ENCODE measurements at regions not wholly inside any gene's neighbourhood (a gene's known extent, or its start where the extent isn't known, plus 50 kb on each side); places are given as distances from the start of the nearest gene placed in this dataset.
"Not testable (repeated sequence)": the region's sequence is repeated elsewhere in the genome, so short reads cannot be mapped to it uniquely, and the experiment has no call there.

DNA sequence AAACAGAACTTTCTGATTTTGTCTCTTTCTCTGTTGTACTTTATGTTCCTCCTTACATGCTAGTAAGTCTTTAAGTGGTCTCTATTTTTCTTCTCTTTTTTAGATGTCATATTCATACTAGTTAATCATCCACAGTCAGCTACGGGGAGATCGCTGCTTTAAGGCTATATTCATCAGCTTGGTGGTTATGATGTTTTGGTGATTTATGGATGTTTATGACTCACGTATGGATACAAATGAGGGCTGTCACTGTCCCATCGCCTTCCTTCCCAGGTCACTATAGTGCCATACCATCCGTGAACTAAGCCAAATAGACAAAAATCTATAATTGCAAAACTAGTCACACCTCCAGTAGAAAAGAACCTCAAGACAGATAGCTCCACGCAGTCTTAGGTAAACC lies 296.8 kb upstream of the AADAT start:
- Histone ChIP-seq H3K27me3 (ENCODE audit: low read length) (no peaks in the 10 kb centered on the region), H3K79me2 (ENCODE audit: low read length) (no peaks in the 10 kb centered on the region), H3K9ac (ENCODE audit: low read length) (no peak overlapping the region), H3K9me2 (replicated peaks; ENCODE audit: low read length) (no peaks in the 10 kb centered on the region), H3K36me3 (ENCODE audit: low read depth, low read length) (no peaks in the 10 kb centered on the region), H4K20me1 (ENCODE audit: low read length) (no peaks in the 10 kb centered on the region), H3K9me3 (ENCODE audit: low read length) (no peaks in the 10 kb centered on the region), H3K4me2 (ENCODE audit: low read length) (no peak overlapping the region), H3K4me3 (ENCODE audit: low read length) (no peak overlapping the region), H3F3A (ENCODE audit: low read length, unreplicated experiment) (no peaks in the 10 kb centered on the region), H2AFZ (ENCODE audit: low read length) (no peak overlapping the region), H3K27ac (ENCODE audit: low read length) (no peak overlapping the region), H3K4me1 (ENCODE audit: insufficient read depth, low read length) (no peaks in the 10 kb centered on the region)
- CTCF ChIA-PET, result no interaction called here
- intact Hi-C loops (cut with micrococcal nuclease), result no loop called here
- no TSS peak for BruUV-seq (replicated peaks)
- TF ChIP-seq, protein P1, sequence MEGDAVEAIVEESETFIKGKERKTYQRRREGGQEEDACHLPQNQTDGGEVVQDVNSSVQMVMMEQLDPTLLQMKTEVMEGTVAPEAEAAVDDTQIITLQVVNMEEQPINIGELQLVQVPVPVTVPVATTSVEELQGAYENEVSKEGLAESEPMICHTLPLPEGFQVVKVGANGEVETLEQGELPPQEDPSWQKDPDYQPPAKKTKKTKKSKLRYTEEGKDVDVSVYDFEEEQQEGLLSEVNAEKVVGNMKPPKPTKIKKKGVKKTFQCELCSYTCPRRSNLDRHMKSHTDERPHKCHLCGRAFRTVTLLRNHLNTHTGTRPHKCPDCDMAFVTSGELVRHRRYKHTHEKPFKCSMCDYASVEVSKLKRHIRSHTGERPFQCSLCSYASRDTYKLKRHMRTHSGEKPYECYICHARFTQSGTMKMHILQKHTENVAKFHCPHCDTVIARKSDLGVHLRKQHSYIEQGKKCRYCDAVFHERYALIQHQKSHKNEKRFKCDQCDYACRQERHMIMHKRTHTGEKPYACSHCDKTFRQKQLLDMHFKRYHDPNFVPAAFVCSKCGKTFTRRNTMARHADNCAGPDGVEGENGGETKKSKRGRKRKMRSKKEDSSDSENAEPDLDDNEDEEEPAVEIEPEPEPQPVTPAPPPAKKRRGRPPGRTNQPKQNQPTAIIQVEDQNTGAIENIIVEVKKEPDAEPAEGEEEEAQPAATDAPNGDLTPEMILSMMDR (conservative IDR thresholded peaks at IDR 0.05; ENCODE audit: low read depth, low read length), result no peak
- no peak for TF ChIP-seq EZH2 (IDR thresholded peaks at IDR 0.05; ENCODE audit: low read length, unreplicated experiment)
- TF ChIP-seq EZH2phosphoT487 (IDR thresholded peaks at IDR 0.05; ENCODE audit: borderline replicate concordance, low read length), result no peak
- DNase-seq (peak; percentile 26), ATAC-seq (no peak)
- POLR2A ChIA-PET (ENCODE audit: unreplicated experiment), result no interaction called here

DNA sequence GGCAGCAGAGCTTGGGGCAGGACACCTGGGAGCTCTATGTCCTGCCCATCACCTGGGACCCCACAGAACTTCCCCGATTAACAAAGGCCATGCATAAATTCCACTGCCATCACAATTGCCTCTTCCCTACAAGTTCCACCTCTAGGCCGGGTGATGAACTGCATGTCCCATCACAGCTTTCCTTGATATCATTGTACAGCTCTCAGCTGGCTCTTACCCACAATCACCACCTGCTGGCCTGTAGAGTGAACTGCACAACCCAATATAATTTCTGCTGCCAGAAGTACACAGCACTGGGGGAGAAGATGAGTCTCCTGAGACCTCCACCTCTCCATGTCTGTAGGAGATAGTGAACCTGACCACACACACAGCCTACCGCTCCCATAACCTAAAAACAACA lies 285.0 kb upstream of the AADAT start:
- BruUV-seq (replicated peaks), result no TSS peak
- Histone ChIP-seq H3K27me3 (ENCODE audit: low read length) (no peaks in the 10 kb centered on the region), H3K9me2 (replicated peaks; ENCODE audit: low read length) (no peaks in the 10 kb centered on the region), H3K4me3 (ENCODE audit: low read length) (no peak overlapping the region), H3K36me3 (ENCODE audit: low read depth, low read length) (no peaks in the 10 kb centered on the region), H3K9me3 (ENCODE audit: low read length) (no peaks in the 10 kb centered on the region), H3F3A (ENCODE audit: low read length, unreplicated experiment) (no peaks in the 10 kb centered on the region), H3K79me2 (ENCODE audit: low read length) (no peaks in the 10 kb centered on the region), H3K4me2 (ENCODE audit: low read length) (no peak overlapping the region), H3K9ac (ENCODE audit: low read length) (no peak overlapping the region), H3K27ac (ENCODE audit: low read length) (no peak overlapping the region), H3K4me1 (ENCODE audit: insufficient read depth, low read length) (no peaks in the 10 kb centered on the region), H4K20me1 (ENCODE audit: low read length) (no peaks in the 10 kb centered on the region), H2AFZ (ENCODE audit: low read length) (no peak overlapping the region)
- intact Hi-C loops (cut with micrococcal nuclease), result no loop called here
- POLR2A ChIA-PET (ENCODE audit: unreplicated experiment), result no interaction called here
- DNase-seq, result peak; percentile 46
- no peak for ATAC-seq
- TF ChIP-seq, protein P1 (conservative IDR thresholded peaks at IDR 0.05; ENCODE audit: low read depth, low read length), result peak; percentile 60
- TF ChIP-seq EZH2 (IDR thresholded peaks at IDR 0.05; ENCODE audit: low read length, unreplicated experiment) (no peak), EZH2phosphoT487 (IDR thresholded peaks at IDR 0.05; ENCODE audit: borderline replicate concordance, low read length) (no peak)
- CTCF ChIA-PET, result interaction anchor here (1.0 kb wide), 1 partner anchor 115 kb away, joined by 3 read pairs; no protein-coding TSS in a partner anchor

DNA sequence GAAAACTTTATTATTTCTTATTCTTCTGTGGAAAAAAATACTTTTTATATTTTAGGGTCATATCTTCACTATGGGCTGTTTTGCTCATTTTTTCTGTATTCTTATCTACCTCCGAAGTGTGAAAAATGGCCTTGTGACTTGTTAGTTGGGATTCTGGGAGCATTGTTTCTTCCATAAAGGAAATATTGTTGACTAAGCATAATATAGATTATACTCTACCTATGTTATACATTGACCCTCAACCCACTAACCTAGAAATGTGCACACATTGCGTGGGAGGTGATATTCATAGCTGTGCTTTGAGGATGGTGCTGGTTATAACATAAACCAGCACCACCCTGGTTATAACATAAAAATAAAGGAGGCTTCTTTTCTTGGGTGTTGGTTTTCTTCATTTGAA lies 259.2 kb upstream of the AADAT start:
- Histone ChIP-seq H3K9me3 (ENCODE audit: low read length) (no peaks in the 10 kb centered on the region), H3K4me3 (ENCODE audit: low read length) (no peak overlapping the region), H3K9me2 (replicated peaks; ENCODE audit: low read length) (no peaks in the 10 kb centered on the region), H2AFZ (ENCODE audit: low read length) (no peak overlapping the region), H3K4me2 (ENCODE audit: low read length) (no peak overlapping the region), H3K9ac (ENCODE audit: low read length) (no peak overlapping the region), H3K27ac (ENCODE audit: low read length) (no peak overlapping the region), H3F3A (ENCODE audit: low read length, unreplicated experiment) (no peaks in the 10 kb centered on the region), H3K27me3 (ENCODE audit: low read length) (no peaks in the 10 kb centered on the region; the same call in 1 of the 2 replicates), H4K20me1 (ENCODE audit: low read length) (no peaks in the 10 kb centered on the region), H3K36me3 (ENCODE audit: low read depth, low read length) (no peaks in the 10 kb centered on the region), H3K4me1 (ENCODE audit: insufficient read depth, low read length) (no peaks in the 10 kb centered on the region), H3K79me2 (ENCODE audit: low read length) (no peaks in the 10 kb centered on the region)
- intact Hi-C loops (cut with micrococcal nuclease), result no loop called here
- ATAC-seq, result no peak
- no peak for DNase-seq
- no peak for TF ChIP-seq EZH2phosphoT487 (IDR thresholded peaks at IDR 0.05; ENCODE audit: borderline replicate concordance, low read length)
- no peak for TF ChIP-seq EZH2 (IDR thresholded peaks at IDR 0.05; ENCODE audit: low read length, unreplicated experiment)
- TF ChIP-seq, protein P1 (conservative IDR thresholded peaks at IDR 0.05; ENCODE audit: low read depth, low read length), result no peak
- ChIA-PET CTCF (no interaction called here), POLR2A (ENCODE audit: unreplicated experiment) (no interaction called here)
- no TSS peak for BruUV-seq (replicated peaks)

DNA sequence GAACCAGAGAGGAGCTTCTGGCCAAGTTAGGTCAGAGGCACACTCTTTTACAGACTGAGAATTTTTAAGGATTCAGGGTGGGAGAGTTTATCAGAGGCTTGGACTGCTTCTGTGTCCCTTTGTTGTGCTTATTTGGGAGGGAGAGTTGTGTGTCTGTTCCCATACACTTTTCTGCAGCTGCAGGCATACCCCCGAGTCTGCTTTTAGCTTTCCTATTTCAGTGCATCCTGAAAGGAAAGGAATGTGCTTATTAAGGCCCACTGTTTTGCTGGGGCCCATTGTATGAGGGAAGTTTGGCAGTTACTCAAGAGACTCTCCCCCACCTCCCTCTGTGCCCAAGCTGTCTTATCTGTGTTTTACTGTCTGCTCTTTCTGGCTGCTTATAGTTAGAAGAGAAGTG lies 257.4 kb upstream of the AADAT start:
- H3K4me1 ChIP-seq (ENCODE audit: insufficient read depth, low read length); H3K4me3 ChIP-seq (ENCODE audit: low read length); H3K4me2 ChIP-seq (ENCODE audit: low read length); H3K36me3 ChIP-seq (ENCODE audit: low read depth, low read length); POLR2A ChIA-PET (ENCODE audit: unreplicated experiment); H3F3A ChIP-seq (ENCODE audit: low read length, unreplicated experiment); H3K79me2 ChIP-seq (ENCODE audit: low read length); intact Hi-C loops (cut with micrococcal nuclease); H3K27me3 ChIP-seq (ENCODE audit: low read length); H3K9me2 ChIP-seq (replicated peaks; ENCODE audit: low read length); H2AFZ ChIP-seq (ENCODE audit: low read length); CTCF ChIA-PET; H3K9ac ChIP-seq (ENCODE audit: low read length); H3K9me3 ChIP-seq (ENCODE audit: low read length); BruUV-seq (replicated peaks); ATAC-seq; H3K27ac ChIP-seq (ENCODE audit: low read length); H4K20me1 ChIP-seq (ENCODE audit: low read length); DNase-seq: not testable (repeated sequence)
